Inferior parietal cortex (tissue), 1 donor: ENCODE measurements at regions not wholly inside any gene's neighbourhood (a gene's known extent, or its start where the extent isn't known, plus 50 kb on each side); places are given as distances from the start of the nearest gene placed in this dataset.

Experiments used
- DNase-seq: peaks from one replicate; pipeline ENCODE4 v3.0.0-alpha.2; 2016; ENCODE audit errors: extremely low spot score

GRCh38 chr22:27337676-27338075 is 463.9 kb downstream of the MN1 start:
- DNase-seq = no peak

DNA sequence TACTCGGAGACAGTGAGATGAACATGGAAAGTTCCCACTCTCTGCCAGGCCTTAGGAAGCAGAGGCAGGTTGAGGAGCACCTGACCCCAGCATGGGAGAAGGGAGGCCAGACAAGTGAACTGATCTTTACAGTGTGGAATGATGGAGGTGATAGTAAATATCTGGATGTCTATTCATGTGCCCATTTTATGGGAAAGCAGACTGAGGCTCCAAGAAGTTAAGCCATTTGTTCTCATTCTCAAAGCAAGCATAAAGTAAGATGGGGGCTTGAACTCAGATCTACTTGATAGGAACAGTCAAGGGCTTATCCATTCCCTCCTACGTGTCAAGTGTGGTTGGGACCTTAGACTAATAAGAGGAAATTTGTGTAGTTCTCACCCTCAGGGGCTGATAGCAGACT is 461.5 kb downstream of the MN1 start:
- DNase-seq = no peak

DNA sequence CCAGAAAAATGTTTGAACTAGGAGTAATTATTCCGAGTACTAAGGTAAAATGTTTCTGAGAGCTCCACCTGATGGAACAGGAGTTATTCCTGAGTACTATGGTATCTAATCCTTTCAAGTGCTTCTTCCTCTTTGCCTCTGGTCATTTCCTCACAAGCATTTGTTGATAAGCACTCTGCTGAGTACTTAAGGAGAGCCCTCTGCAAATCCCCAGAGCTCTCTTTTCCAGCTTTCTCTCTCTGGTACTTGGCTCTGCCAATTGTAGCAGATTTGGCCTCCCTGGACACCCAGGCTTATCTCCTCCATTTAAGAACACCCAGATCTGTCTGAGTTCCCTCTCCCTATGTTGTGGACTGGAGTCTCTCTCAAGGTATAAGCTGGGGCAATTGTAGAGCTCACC is 457.0 kb downstream of the MN1 start:
- no peak for DNase-seq

DNA sequence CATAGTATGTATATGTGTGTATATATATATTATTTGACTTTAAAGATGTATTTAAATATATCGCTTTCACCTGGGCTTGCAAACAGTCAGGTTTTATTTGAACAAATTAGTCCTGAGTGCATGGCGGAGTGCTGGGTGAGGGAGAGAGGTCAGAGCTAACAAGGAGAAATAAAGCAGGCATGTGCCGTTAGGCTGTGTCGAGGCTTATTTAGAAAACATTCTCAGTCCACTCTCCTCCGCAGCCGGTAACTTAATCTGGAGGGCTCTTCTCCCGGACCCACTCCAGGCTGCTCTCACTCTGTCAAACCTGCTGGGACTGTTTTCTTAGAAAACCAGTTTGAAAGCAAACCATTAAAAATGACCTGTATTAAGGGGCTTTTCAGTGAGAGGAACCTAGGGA is 455.9 kb downstream of the MN1 start:
- no peak for DNase-seq

DNA sequence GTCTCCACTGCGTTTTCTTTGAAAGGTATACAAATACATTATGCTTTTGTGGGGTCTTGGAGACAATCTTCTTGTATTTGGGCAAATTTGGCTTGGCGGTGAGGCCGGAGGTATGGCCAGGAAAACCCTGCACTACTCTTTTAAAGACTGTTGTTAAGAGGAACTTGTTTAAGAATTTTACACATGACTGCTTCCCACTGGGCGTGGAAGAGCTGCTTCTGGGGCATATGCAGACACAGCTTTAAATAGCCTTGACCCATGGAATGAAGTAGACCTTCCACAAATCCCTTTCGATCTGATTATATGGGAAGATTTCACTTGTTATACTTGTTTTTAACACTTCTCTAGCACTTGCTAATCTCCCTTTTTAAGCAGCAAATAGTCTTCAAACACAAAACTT is 453.6 kb downstream of the MN1 start:
- DNase-seq = no peak

DNA sequence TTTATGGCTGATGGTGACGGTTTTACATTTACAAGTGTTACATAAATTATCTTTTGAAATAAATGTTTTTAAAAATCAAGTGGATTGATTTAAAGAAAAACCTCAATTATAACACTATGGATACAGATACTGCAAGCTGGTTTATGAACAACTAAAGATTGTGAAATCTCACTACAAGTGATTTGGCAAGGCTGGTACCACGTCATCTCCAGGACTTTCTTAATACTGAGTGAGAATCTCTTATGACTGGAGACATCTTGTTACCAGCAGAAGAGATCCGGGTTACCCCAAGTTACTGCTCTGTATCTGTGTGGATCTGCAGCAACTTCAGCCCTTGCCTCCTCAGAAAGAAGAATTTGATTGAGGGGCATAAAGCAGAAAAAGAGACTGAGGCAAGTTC is 452.9 kb downstream of the MN1 start:
- no peak for DNase-seq

DNA sequence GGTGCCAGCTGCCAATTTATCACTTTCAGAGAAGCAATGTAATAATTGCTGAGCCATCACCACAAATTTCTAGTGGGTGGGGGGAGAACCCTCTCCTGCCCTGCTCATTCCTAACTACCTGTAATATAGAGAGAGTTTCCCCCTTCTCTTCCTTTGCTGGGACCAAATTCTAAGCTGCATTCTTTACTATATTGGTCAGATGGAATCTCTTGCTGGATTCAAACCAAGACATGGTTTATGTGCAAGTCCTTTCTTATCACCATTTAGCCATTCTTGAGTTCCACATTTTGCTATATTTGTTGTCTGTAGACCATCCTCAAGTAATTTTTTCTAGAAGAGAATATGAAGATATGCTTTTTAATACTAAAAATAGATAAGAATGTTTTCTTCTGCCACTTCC is 452.1 kb downstream of the MN1 start:
- DNase-seq = no peak

DNA sequence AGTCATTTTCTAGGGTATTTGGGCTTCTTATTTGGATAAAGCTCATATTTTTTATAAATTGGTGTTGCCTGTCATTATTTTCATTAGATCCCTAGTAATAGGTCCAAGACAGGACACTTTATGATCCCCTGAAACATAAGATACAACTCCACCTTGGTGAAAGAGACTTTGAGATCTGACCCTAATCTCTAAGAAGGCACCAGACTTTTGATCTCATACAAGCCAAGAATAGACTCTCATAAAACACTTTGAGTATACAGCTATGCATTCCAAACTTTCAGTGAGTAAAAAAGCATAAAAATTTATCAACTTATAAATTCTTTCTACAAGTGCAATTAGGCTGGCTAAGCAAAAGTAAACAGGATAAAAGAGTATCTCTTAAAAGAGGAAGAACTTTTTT is 451.2 kb downstream of the MN1 start:
- DNase-seq = no peak

DNA sequence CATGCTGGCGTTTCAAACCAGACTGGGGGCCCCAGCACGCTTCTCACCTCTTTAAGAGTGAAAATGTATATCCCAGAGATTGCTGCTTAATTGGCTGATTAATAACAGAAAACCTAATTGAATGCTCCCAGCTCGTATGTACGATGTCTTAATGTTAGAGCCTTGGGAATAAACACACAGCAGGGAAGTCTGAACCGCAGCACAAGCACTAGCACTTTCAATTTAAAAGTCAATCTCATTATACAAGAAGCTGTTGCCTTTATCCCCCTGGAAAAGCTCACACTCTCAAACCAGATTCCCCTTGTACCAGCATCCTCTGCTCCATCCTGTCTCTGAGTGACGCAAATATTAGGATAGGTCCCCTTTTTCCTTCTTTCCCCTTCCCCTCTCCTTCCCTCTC is 449.1 kb downstream of the MN1 start:
- DNase-seq = no peak

GRCh38 chr22:27358096-27358870 is 443.3 kb downstream of the MN1 start:
- DNase-seq = no peak

DNA sequence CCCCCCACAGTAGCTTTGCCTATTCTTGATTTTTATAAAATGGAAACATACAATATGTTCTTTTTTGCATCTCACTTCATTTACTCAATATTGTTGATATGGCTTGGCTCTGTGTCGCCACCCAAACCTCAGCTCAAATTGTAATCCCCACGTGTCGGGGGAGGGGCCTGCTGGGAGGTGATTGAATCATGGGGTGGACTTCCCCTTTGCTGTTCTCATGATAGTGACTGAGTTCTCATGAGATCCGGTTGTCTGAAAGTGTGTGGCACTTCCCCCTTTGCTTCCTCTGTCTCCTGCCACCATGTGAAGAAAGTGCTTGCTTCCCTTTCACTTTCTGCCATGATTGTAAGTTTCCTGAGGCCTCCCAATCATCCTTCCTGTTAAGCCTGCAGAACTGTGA is 431.3 kb downstream of the MN1 start:
- no peak for DNase-seq

DNA sequence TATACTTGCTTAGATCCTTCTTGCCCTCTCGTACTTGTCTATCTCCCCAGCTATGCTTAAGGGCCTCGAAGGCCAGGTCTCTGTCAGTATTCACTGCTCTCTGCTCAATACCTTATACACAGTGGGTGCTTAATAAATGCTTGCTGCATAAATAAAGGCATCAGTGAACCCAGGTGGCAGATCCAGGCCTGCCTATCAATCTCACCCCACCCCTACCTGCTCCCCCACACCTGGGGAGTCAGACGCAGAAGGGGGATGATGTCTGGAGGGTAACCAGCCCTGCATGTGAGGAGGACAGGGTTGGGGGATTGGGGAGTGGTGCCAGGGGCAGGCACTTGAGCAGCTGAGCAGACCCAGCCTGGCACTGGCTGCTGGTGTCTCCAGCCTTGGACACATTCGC is 430.6 kb downstream of the MN1 start:
- no peak for DNase-seq

DNA sequence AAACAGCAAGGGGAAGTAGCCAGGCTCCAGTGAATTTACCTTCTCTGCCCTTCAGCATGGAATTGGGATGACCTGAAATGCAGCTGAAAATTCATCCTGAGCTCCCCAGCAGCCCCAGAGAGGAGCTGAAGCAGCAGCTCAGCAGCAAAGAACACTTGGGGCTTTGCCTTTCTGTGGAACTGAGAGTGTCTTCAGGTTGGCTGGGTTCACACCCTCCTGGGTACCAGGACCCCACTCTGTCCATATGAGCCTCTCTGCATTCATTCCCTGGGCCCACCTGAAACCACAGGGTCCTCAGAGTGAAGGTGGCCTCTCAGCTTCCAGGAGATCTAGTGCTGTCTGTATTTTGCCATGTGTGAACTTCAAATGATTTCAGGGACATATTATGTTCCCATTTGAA is 429.2 kb downstream of the MN1 start:
- no peak for DNase-seq

DNA sequence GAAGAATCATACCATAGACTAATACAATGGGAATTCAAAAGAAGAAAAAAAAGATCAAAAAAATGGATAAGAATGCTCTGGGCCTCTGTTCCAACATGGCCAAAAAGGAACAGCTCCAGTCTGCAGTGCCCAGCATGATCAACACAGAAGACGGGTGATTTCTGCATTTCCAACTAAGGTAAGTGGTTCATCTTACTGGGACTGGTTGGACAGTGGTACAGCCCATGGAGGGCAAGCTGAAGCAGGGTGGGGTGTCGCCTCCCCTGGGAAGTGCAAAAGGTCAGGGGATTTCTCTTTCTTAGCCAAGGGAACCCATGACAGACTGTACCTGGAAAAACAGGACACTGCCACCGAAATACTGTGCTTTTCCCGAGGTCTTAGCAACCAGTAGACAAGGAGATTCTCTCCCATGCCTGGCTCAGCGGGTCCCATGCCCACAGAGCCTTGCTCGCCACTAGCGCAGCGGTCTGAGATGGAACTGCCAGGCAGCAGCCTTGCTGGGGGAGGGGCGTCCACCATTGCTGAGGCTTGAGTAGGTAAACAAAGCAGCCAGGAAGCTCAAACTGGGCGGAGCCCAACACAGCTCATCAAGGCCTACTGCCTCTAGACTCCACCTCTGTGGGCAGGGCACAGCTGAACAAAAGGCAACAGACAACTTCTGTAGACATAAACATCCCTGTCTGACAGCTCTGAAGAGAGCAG is 428.4 kb downstream of the MN1 start:
- no peak for DNase-seq

DNA sequence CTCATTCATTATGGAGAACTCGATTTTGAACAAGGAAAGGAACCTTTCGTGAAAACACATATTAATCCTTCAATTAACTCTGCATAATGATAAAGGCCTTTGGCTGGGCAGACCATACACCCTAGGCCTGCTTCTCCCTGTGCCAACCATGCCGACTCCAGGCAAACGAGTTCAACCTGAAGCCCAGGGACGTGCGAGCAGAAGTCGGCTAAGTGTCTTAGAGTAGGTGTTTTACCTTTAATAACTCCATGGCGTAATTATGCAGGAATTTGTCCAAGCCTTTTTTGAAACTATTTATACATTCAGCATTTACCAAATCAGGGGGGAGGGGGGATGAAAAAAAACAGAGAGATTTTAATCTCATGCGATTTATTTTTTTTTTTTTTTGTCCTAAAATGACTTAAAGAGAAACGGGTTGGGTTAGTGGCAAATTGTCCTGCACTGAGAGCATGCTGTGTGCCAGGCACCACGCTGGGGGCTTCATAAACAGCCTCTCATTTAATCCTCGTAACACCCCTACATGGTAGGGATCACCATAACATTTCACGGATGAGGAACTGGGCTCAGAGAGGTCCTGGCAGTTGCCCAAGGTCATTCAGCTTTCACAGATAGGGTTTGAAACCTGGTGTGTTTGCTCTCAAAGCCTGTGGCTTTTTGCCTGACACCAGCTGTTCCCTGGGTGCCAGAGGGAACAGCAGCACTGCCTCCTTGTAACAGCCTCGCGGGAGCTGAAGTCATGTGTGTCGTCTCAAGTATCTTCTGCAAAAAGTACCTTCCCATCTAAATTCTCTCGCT is 423.9 kb downstream of the MN1 start:
- no peak for DNase-seq

- no peak for DNase-seq
Observed at GRCh38 chr22:27378311-27378800, 423.2 kb downstream of the MN1 start.

DNA sequence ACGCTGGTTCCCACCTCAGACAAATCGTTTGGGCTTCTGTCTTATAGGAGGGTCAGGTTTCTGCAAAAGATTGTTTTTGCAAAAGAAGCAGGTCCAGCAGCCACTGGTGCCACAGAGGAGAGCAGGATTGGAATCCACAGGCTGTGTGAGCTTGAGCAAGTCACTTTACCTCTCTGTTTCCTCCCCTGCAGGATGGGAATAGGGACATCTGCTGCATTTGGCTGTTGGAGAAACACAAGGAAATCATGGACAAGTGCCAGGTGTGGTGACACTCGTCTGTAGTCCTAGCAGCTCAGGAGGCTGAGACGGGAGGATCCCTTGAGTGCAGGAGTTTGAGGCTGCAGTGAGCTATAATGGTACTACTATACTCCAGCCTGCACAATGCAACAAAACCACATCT is 422.6 kb downstream of the MN1 start:
- no peak for DNase-seq

- no peak for DNase-seq
Observed at GRCh38 chr22:27380855-27381254, 420.7 kb downstream of the MN1 start.

DNA sequence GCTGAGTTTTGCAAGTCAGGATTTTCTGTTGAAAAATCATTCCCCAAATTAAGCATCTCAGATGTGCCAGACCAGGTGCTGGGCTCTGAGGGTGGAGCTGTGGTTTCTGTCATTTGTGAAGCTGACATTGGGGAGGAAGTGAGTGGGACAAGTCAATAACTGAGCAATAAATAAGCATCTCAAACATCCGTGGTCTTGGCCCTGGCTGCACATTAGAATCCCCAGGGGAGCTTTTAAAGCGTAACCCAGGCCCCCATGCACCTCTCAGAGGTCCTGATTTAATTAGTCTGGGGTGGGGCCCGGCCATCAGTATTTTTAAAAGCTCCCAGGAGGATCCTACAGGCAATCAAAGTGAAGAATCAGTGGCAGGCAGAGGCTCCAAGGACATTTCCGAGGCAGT is 420.0 kb downstream of the MN1 start:
- DNase-seq = no peak

DNA sequence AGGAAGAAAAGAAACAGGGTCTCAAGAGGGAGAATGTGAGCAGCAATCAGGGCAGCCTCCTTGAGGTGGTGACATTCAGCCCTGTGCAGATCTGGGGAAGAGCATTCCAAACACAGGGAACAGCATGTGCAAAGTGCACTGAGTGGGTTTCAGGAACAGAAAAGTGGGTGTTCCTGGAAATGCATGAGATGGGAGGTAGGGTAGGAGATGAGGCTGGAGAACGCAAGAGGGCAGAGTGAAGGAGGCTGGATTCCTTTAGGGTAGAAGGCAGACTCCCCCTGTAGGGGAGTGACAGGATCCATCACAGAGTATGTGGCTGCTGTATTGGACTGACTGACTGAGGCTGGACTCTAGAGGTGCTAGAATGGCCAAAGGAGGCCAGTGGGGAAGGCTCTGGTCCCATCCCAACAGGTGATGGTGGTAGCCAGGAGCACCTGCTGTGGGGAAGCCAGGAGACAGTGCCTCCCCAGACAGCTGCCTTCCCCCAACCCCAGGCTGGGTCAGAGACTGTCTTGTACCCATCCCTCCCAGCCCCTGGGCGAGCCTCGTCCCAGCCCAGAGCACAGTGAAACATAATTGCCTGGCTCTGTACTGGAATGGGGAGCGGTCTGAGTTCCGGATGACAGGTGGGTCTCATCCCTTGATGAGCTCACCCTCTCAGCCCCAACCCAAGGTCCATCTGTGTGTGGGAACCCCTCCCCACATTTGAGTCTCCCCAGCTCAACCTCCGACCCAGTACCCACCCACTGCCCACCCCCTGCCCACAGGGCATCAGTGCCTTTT is 419.4 kb downstream of the MN1 start:
- DNase-seq = no peak

DNA sequence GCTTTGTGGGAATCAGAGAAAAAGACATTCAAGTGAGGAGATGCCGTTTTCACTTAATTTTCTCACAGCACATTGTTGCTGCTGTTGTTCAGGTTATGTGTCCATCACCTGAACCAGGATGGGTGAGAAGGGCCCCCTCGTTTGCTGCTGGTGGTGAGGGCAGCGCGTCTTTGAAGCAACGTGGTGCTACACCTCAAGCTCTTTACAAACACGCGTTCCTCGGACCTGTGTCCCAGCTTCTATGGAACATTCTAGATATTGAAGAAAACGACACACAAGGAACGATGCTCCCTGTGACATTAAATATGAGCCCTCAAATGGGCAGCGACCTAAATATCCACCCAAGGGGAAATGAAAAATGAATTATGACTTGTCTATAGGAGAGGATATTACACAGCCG is 418.6 kb downstream of the MN1 start:
- no peak for DNase-seq

- DNase-seq = no peak
Observed at GRCh38 chr22:27383896-27384295, 417.7 kb downstream of the MN1 start.
